ENCODE measurements at regions not wholly inside any gene's neighbourhood (a gene's known extent, or its start where the extent isn't known, plus 50 kb on each side); places are given as distances from the start of the nearest gene placed in this dataset.

- TF ChIP-seq EZH2 (IDR thresholded peaks at IDR 0.05; ENCODE audit: insufficient read depth, poor library complexity, severe bottlenecking) (no peak), EZH2phosphoT487 (IDR thresholded peaks at IDR 0.05; ENCODE audit: insufficient read depth, low read depth) (no peak)
- no peak overlapping the region for H3K4me2 ChIP-seq (ENCODE audit: unreplicated experiment)
- H3K9ac ChIP-seq: no peak overlapping the region
- DNase-seq: peak; percentile 10
- no peaks in the 10 kb centered on the region for H3F3A ChIP-seq (ENCODE audit: insufficient read depth)
- H3K9me2 ChIP-seq (ENCODE audit: insufficient read depth): peaks cover 13% of the 10 kb centered on the region; the same call in 1 of the 2 replicates
- H2AFZ ChIP-seq: no peak overlapping the region
- no peak overlapping the region for H3K27ac ChIP-seq
- in situ Hi-C loops (cut with MboI): no loop called here
- H3K27me3 ChIP-seq (replicated peaks; ENCODE audit: insufficient read depth): no peaks in the 10 kb centered on the region
- H3K4me1 ChIP-seq (ENCODE audit: insufficient read depth): peaks cover 6% of the 10 kb centered on the region; the same call in 1 of the 2 replicates
- H3K9me3 ChIP-seq (ENCODE audit: low read depth): no peaks in the 10 kb centered on the region
- H4K20me1 ChIP-seq (ENCODE audit: insufficient read depth): no peaks in the 10 kb centered on the region
- 60 to 62% methylated on average over 3 of the region's 3 CpGs for WGBS, 2 experiments (ENCODE audit: low coverage in 1 of 2, low lambda C conversion rate in 2 of 2, missing lambda C conversion rate in 2 of 2)
- no peaks in the 10 kb centered on the region for H3K79me2 ChIP-seq (ENCODE audit: insufficient read depth)
- no peak overlapping the region for H3K4me3 ChIP-seq
- H3K36me3 ChIP-seq (ENCODE audit: low read depth): no peaks in the 10 kb centered on the region
Measured at GRCh38 chr6:82419132-82419581, 55.5 kb downstream of the TPBG start.

GRCh38 chr6:82419859-82420258 lies 56.2 kb downstream of the TPBG start:
- Histone ChIP-seq H3K4me3 (no peak overlapping the region), H3K9ac (no peak overlapping the region), H3K27ac (no peak overlapping the region), H3K79me2 (ENCODE audit: insufficient read depth) (no peaks in the 10 kb centered on the region), H3K4me1 (ENCODE audit: insufficient read depth) (peaks cover 6% of the 10 kb centered on the region; the same call in 1 of the 2 replicates), H3F3A (ENCODE audit: insufficient read depth) (no peaks in the 10 kb centered on the region), H3K4me2 (ENCODE audit: unreplicated experiment) (no peak overlapping the region), H3K9me3 (ENCODE audit: low read depth) (no peaks in the 10 kb centered on the region), H3K36me3 (ENCODE audit: low read depth) (no peaks in the 10 kb centered on the region), H4K20me1 (ENCODE audit: insufficient read depth) (no peaks in the 10 kb centered on the region), H2AFZ (no peak overlapping the region), H3K9me2 (ENCODE audit: insufficient read depth) (peaks cover 13% of the 10 kb centered on the region; the same call in 1 of the 2 replicates), H3K27me3 (replicated peaks; ENCODE audit: insufficient read depth) (no peaks in the 10 kb centered on the region)
- WGBS, 2 experiments (ENCODE audit: low coverage in 1 of 2, low lambda C conversion rate in 2 of 2, missing lambda C conversion rate in 2 of 2): 33 to 37% methylated on average over 1 of the region's 1 CpG
- in situ Hi-C loops (cut with MboI): no loop called here
- peak; percentile 56 for DNase-seq
- TF ChIP-seq EZH2phosphoT487 (IDR thresholded peaks at IDR 0.05; ENCODE audit: insufficient read depth, low read depth): no peak
- TF ChIP-seq EZH2 (IDR thresholded peaks at IDR 0.05; ENCODE audit: insufficient read depth, poor library complexity, severe bottlenecking): no peak

- Histone ChIP-seq H3K79me2 (ENCODE audit: insufficient read depth) (no peaks in the 10 kb centered on the region), H3K4me1 (ENCODE audit: insufficient read depth) (no peaks in the 10 kb centered on the region), H3K4me3 (no peak overlapping the region), H3K27me3 (replicated peaks; ENCODE audit: insufficient read depth) (no peaks in the 10 kb centered on the region), H3K4me2 (ENCODE audit: unreplicated experiment) (no peak overlapping the region), H3K27ac (no peak overlapping the region), H3K9me2 (ENCODE audit: insufficient read depth) (no peaks in the 10 kb centered on the region), H2AFZ (no peak overlapping the region), H3K36me3 (ENCODE audit: low read depth) (no peaks in the 10 kb centered on the region), H3K9me3 (ENCODE audit: low read depth) (no peaks in the 10 kb centered on the region), H3F3A (ENCODE audit: insufficient read depth) (no peaks in the 10 kb centered on the region), H3K9ac (no peak overlapping the region), H4K20me1 (ENCODE audit: insufficient read depth) (no peaks in the 10 kb centered on the region)
- no peak for TF ChIP-seq EZH2phosphoT487 (IDR thresholded peaks at IDR 0.05; ENCODE audit: insufficient read depth, low read depth)
- no peak for TF ChIP-seq EZH2 (IDR thresholded peaks at IDR 0.05; ENCODE audit: insufficient read depth, poor library complexity, severe bottlenecking)
- no peak for DNase-seq
- in situ Hi-C loops (cut with MboI): no loop called here
Measured at GRCh38 chr6:82430611-82431010, 67.0 kb downstream of the TPBG start.

GRCh38 chr6:82436740-82437139 lies 73.1 kb downstream of the TPBG start:
- H3K4me2 ChIP-seq (ENCODE audit: unreplicated experiment): no peak overlapping the region
- no peak overlapping the region for H2AFZ ChIP-seq
- H3K4me1 ChIP-seq (ENCODE audit: insufficient read depth): no peaks in the 10 kb centered on the region
- no peak overlapping the region for H3K27ac ChIP-seq
- no peaks in the 10 kb centered on the region for H4K20me1 ChIP-seq (ENCODE audit: insufficient read depth)
- no peaks in the 10 kb centered on the region for H3K36me3 ChIP-seq (ENCODE audit: low read depth)
- H3K79me2 ChIP-seq (ENCODE audit: insufficient read depth): no peaks in the 10 kb centered on the region
- H3K4me3 ChIP-seq: no peak overlapping the region
- no peaks in the 10 kb centered on the region for H3K9me3 ChIP-seq (ENCODE audit: low read depth)
- DNase-seq: no peak
- no peak for TF ChIP-seq EZH2phosphoT487 (IDR thresholded peaks at IDR 0.05; ENCODE audit: insufficient read depth, low read depth)
- no peak for TF ChIP-seq EZH2 (IDR thresholded peaks at IDR 0.05; ENCODE audit: insufficient read depth, poor library complexity, severe bottlenecking)
- whole genome bisulfite sequencing, 2 experiments (ENCODE audit: low coverage in 1 of 2, low lambda C conversion rate in 2 of 2, missing lambda C conversion rate in 2 of 2): 82 to 89% methylated on average over 2 of the region's 2 CpGs
- in situ Hi-C loops (cut with MboI): no loop called here
- no peak overlapping the region for H3K9ac ChIP-seq
- H3F3A ChIP-seq (ENCODE audit: insufficient read depth): no peaks in the 10 kb centered on the region
- no peaks in the 10 kb centered on the region for H3K27me3 ChIP-seq (replicated peaks; ENCODE audit: insufficient read depth)
- no peaks in the 10 kb centered on the region for H3K9me2 ChIP-seq (ENCODE audit: insufficient read depth)

GRCh38 chr6:82437701-82438100 lies 74.1 kb downstream of the TPBG start:
- no peaks in the 10 kb centered on the region for H3F3A ChIP-seq (ENCODE audit: insufficient read depth)
- no peaks in the 10 kb centered on the region for H3K27me3 ChIP-seq (replicated peaks; ENCODE audit: insufficient read depth)
- H3K4me2 ChIP-seq (ENCODE audit: unreplicated experiment): no peak overlapping the region
- H3K36me3 ChIP-seq (ENCODE audit: low read depth): no peaks in the 10 kb centered on the region
- no peaks in the 10 kb centered on the region for H3K4me1 ChIP-seq (ENCODE audit: insufficient read depth)
- in situ Hi-C loops (cut with MboI): no loop called here
- TF ChIP-seq EZH2phosphoT487 (IDR thresholded peaks at IDR 0.05; ENCODE audit: insufficient read depth, low read depth): no peak
- no peaks in the 10 kb centered on the region for H3K9me3 ChIP-seq (ENCODE audit: low read depth)
- no peak overlapping the region for H3K4me3 ChIP-seq
- H3K9ac ChIP-seq: no peak overlapping the region
- H4K20me1 ChIP-seq (ENCODE audit: insufficient read depth): no peaks in the 10 kb centered on the region
- H2AFZ ChIP-seq: no peak overlapping the region
- no peak for DNase-seq
- no peak overlapping the region for H3K27ac ChIP-seq
- no peaks in the 10 kb centered on the region for H3K9me2 ChIP-seq (ENCODE audit: insufficient read depth)
- H3K79me2 ChIP-seq (ENCODE audit: insufficient read depth): no peaks in the 10 kb centered on the region

Data from GM23248 (cell line).